ENCODE measurements at regions not wholly inside any gene's neighbourhood (a gene's known extent, or its start where the extent isn't known, plus 50 kb on each side); places are given as distances from the start of the nearest gene placed in this dataset.

DNA sequence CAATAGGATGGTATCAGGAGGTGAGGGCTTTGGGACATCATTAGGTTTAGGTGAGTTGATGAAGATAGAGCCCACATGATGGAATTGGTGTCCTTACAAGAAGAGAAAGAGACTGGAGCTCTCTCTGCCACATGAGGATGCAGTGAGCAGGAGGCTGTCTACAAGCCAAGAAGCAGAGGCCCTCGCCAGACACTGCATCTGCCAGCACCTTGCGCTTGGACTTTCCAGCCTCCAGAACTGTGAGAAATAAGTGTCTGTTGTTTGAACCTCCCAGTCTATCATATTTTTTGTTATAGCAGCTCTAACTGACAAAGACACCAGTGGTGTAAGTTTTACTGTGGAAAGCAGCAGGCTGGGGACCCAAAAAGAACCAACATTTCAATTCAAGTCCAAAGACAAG, 571.1 kb upstream of the ID2 start:
- H3K9me3 ChIP-seq (ENCODE audit: control insufficient read depth in 2 of 2, low read length in 2 of 2): no peaks in the 10 kb centered on the region
- H3K4me3 ChIP-seq (ENCODE audit: low read length in 2 of 2): no peak overlapping the region
- H3K9ac ChIP-seq (ENCODE audit: low read depth in 1 of 2, low read length in 2 of 2): no peak overlapping the region
- H3K4me1 ChIP-seq (ENCODE audit: control insufficient read depth in 2 of 2, insufficient read depth in 2 of 2, low read length in 2 of 2): no peaks in the 10 kb centered on the region
- H3K27me3 ChIP-seq (ENCODE audit: control insufficient read depth in 2 of 2, insufficient read depth in 2 of 2, low read length in 2 of 2): no peaks in the 10 kb centered on the region
- no peaks in the 10 kb centered on the region for H3K36me3 ChIP-seq (ENCODE audit: control insufficient read depth in 2 of 2, insufficient read depth in 2 of 2, low read length in 2 of 2)
- H3K27ac ChIP-seq (ENCODE audit: low read depth in 2 of 2, low read length in 2 of 2): no peak overlapping the region

DNA sequence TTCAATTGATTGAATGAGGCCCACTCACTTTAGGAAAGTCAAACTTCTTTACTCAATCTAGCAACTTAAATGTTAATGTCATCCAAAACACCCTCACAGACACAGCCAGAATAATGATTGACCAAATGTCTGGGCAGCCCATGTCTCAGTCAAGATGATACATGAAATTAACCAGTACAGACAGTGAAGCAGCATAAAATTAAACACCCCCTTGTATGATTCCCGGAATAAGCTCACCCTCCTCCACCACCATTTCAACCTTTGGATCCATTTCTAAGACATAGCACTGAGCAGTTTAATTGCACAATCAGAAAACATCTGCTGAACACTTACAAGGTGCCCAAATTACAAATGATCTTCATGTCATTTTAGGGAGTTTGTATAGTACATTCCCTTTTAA, 570.7 kb upstream of the ID2 start:
- H3K27ac ChIP-seq (ENCODE audit: low read depth in 2 of 2, low read length in 2 of 2): no peak overlapping the region
- H3K27me3 ChIP-seq (ENCODE audit: control insufficient read depth in 2 of 2, insufficient read depth in 2 of 2, low read length in 2 of 2): no peaks in the 10 kb centered on the region
- no peak overlapping the region for H3K4me3 ChIP-seq (ENCODE audit: low read length in 2 of 2)
- no peaks in the 10 kb centered on the region for H3K36me3 ChIP-seq (ENCODE audit: control insufficient read depth in 2 of 2, insufficient read depth in 2 of 2, low read length in 2 of 2)
- no peak overlapping the region for H3K9ac ChIP-seq (ENCODE audit: low read depth in 1 of 2, low read length in 2 of 2)
- H3K4me1 ChIP-seq (ENCODE audit: control insufficient read depth in 2 of 2, insufficient read depth in 2 of 2, low read length in 2 of 2): no peaks in the 10 kb centered on the region
- no peaks in the 10 kb centered on the region for H3K9me3 ChIP-seq (ENCODE audit: control insufficient read depth in 2 of 2, low read length in 2 of 2)

DNA sequence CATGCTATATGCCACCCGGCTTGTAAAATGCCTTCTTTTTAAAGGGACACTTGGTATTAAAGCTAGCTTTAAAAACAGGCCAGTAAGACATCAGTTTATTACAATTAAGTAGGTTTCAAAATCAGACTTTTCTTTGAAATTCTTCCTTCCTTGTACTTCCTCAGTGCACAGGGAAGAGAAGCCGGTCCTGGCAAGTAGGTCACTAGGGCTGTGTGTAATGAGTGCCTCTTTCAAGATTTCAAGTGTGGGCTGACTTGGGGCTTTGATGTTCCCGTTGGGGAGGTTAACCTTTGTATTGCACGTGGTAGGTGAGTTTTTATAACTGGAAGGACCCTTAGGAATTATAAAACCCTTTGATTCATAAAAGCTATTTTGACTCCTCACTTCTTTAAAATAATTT, 566.4 kb upstream of the ID2 start:
- Histone ChIP-seq H3K4me1 (ENCODE audit: control insufficient read depth in 2 of 2, insufficient read depth in 2 of 2, low read length in 2 of 2) (peaks cover 14 to 21% of the 10 kb centered on the region in 2 donors), H3K27ac (ENCODE audit: low read depth in 2 of 2, low read length in 2 of 2) (no peak overlapping the region), H3K4me3 (ENCODE audit: low read length in 2 of 2) (no peak overlapping the region), H3K9ac (ENCODE audit: low read depth in 1 of 2, low read length in 2 of 2) (no peak overlapping the region), H3K36me3 (ENCODE audit: control insufficient read depth in 2 of 2, insufficient read depth in 2 of 2, low read length in 2 of 2) (no peaks in the 10 kb centered on the region), H3K27me3 (ENCODE audit: control insufficient read depth in 2 of 2, insufficient read depth in 2 of 2, low read length in 2 of 2) (no peaks in the 10 kb centered on the region), H3K9me3 (ENCODE audit: control insufficient read depth in 2 of 2, low read length in 2 of 2) (no peaks in the 10 kb centered on the region)

DNA sequence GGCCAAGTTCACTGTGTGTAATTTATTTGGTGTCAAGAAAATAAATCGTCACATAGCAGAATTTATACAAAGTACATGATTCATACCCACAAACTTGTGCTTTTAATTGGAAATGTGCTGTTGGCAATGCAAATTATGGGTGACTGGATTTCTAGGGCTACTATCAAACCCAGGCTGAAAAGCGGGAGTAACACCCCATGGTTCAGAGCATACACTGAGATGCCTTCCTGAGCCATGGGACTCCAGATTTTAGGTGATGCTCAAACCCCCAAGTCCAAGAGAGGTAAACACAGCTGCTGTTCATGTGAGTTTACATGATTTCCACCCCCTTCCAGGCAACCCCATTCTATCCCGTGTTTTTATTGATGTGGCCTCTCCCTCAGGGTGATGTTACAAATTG, 565.9 kb upstream of the ID2 start:
- H3K4me1 ChIP-seq (ENCODE audit: control insufficient read depth in 2 of 2, insufficient read depth in 2 of 2, low read length in 2 of 2): peaks cover 16 to 21% of the 10 kb centered on the region in 2 donors
- H3K27ac ChIP-seq (ENCODE audit: low read depth in 2 of 2, low read length in 2 of 2): no peak overlapping the region
- no peaks in the 10 kb centered on the region for H3K36me3 ChIP-seq (ENCODE audit: control insufficient read depth in 2 of 2, insufficient read depth in 2 of 2, low read length in 2 of 2)
- no peak overlapping the region for H3K4me3 ChIP-seq (ENCODE audit: low read length in 2 of 2)
- H3K9ac ChIP-seq (ENCODE audit: low read depth in 1 of 2, low read length in 2 of 2): no peak overlapping the region
- no peaks in the 10 kb centered on the region for H3K27me3 ChIP-seq (ENCODE audit: control insufficient read depth in 2 of 2, insufficient read depth in 2 of 2, low read length in 2 of 2)
- no peaks in the 10 kb centered on the region for H3K9me3 ChIP-seq (ENCODE audit: control insufficient read depth in 2 of 2, low read length in 2 of 2)

DNA sequence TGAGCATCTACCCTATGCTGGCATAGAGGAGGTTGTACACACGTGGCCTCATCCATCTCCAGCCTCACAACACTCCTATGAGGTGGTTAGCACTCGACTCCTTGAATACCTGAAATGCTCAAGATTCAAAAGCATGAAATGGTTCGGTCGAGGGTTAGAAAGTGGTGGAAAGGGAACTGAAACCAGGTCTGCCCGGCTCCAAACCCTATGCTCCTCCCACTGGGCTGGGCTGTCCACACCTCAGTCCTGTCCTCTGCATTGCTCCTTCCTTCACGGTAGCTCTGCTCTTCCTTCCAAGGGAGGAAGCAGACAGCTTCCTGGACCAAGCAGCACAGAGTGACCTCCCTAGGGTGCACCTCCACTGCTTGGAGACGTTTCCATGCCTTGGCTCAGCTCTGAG, 565.2 kb upstream of the ID2 start:
- Histone ChIP-seq H3K36me3 (ENCODE audit: control insufficient read depth in 2 of 2, insufficient read depth in 2 of 2, low read length in 2 of 2) (no peaks in the 10 kb centered on the region), H3K4me3 (ENCODE audit: low read length in 2 of 2) (no peak overlapping the region), H3K9ac (ENCODE audit: low read depth in 1 of 2, low read length in 2 of 2) (no peak overlapping the region), H3K9me3 (ENCODE audit: control insufficient read depth in 2 of 2, low read length in 2 of 2) (no peaks in the 10 kb centered on the region), H3K27me3 (ENCODE audit: control insufficient read depth in 2 of 2, insufficient read depth in 2 of 2, low read length in 2 of 2) (no peaks in the 10 kb centered on the region), H3K27ac (ENCODE audit: low read depth in 2 of 2, low read length in 2 of 2) (no peak overlapping the region), H3K4me1 (ENCODE audit: control insufficient read depth in 2 of 2, insufficient read depth in 2 of 2, low read length in 2 of 2) (peaks cover 16 to 21% of the 10 kb centered on the region in 2 donors)

DNA sequence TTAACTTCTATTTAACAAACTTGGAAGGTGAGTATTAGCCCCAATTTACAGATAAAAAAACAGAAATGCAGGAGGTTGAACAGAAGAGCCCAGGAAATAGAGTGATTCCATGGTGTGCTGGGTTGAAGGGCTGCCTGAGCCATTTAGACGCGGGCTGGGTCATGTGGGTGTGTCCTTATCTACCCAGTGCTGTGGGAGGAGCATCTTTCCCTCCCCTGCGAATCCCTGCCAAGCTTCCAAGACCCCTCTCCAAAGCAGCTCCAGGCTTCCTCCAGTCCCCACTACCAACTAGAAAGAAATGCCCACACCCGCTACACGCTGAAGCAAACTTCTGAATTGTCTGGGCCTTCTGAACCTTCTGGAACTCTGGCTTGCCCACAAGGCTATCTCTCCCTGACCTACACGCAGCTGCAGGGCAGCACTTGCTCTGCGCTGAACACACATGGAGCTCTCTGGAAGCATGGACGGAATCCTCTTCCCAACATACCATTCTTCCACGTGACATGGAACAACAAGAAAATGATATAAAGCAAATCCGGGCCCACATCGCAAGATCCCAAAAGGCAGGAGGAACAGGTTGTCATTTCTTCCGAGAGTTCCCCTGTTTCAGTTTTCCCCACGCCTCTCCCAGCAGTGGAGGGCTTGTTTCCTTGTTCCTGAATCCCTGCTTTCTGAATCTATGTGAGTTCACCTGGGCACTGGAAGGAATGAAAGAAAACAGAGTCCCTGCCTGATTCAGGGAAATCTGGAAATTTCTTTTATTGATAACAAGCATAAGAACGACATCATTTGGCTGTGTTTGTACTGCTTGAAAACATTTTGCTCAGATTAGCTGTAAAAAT, 562.7 kb upstream of the ID2 start:
- peaks cover 16 to 21% of the 10 kb centered on the region in 2 donors for H3K4me1 ChIP-seq (ENCODE audit: control insufficient read depth in 2 of 2, insufficient read depth in 2 of 2, low read length in 2 of 2)
- peak overlapping the region; percentile 41 to 57 for H3K9ac ChIP-seq (ENCODE audit: low read depth in 1 of 2, low read length in 2 of 2)
- peak overlapping the region; percentile 84 to 91 for H3K27ac ChIP-seq (ENCODE audit: low read depth in 2 of 2, low read length in 2 of 2)
- H3K36me3 ChIP-seq (ENCODE audit: control insufficient read depth in 2 of 2, insufficient read depth in 2 of 2, low read length in 2 of 2): no peaks in the 10 kb centered on the region
- peak overlapping the region; percentile 31 to 37 for H3K4me3 ChIP-seq (ENCODE audit: low read length in 2 of 2)
- H3K9me3 ChIP-seq (ENCODE audit: control insufficient read depth in 2 of 2, low read length in 2 of 2): no peaks in the 10 kb centered on the region
- H3K27me3 ChIP-seq (ENCODE audit: control insufficient read depth in 2 of 2, insufficient read depth in 2 of 2, low read length in 2 of 2): no peaks in the 10 kb centered on the region

DNA sequence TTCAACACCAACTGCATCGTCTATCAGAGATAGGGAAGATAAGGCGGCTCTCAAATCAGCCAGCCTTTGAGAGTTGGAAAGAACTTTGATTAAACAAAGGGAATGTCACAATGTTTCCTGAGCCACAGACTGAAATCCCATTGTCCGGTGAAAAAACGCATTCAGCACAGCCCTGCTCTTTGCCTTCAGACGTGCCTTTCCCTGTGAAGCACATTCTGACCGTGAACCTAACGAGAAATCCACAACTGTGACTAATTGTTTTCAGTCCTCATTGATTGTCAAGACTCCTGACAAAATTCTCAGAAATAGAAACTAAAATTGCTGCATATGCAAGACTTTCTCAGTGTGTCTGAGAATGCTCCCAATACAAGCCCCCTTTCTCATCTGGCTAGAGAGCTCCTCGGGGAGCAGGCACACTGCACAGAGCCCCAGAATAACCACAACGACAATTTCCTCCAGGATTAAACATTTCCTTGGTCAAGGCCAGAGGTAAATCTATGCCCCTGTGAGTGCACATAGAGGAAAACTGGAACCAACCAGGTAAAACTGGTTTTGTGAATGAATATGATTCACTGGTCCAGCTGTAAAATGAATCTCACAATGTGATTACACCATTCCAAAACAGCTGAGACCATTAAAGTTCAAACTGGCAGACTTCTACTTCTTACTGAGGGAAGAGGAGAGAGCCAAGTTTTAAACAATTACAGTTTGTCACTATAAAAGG, 561.9 kb upstream of the ID2 start:
- Histone ChIP-seq H3K36me3 (ENCODE audit: control insufficient read depth in 2 of 2, insufficient read depth in 2 of 2, low read length in 2 of 2) (no peaks in the 10 kb centered on the region), H3K9me3 (ENCODE audit: control insufficient read depth in 2 of 2, low read length in 2 of 2) (no peaks in the 10 kb centered on the region), H3K27me3 (ENCODE audit: control insufficient read depth in 2 of 2, insufficient read depth in 2 of 2, low read length in 2 of 2) (no peaks in the 10 kb centered on the region), H3K27ac (ENCODE audit: low read depth in 2 of 2, low read length in 2 of 2) (peak overlapping the region; percentile 84 to 91), H3K9ac (ENCODE audit: low read depth in 1 of 2, low read length in 2 of 2) (peak overlapping the region; percentile 41 to 57), H3K4me1 (ENCODE audit: control insufficient read depth in 2 of 2, insufficient read depth in 2 of 2, low read length in 2 of 2) (peaks cover 16 to 21% of the 10 kb centered on the region in 2 donors), H3K4me3 (ENCODE audit: low read length in 2 of 2) (peak overlapping the region; percentile 31 to 37)

DNA sequence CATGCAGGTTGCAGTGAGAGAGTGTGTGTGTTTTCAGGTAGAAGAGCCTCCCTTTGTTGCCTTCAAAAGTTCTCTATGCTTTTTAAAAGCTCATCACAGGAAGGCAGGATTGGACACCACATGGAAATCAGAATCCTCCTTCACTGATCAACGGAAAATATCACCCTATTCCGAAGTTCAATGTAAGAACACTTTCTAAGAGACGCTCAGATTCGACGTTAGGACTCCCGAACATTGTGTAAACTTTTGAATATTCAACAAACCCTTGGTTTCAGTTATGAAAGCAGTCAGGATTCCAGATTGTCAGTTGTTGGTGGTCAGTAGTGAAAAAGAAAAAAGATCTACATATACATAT, 561.4 kb upstream of the ID2 start:
- Histone ChIP-seq H3K27ac (ENCODE audit: low read depth in 2 of 2, low read length in 2 of 2) (peak overlapping the region; percentile 84 to 91), H3K9ac (ENCODE audit: low read depth in 1 of 2, low read length in 2 of 2) (peak overlapping the region in 1 of 2 donors; percentile 9)

DNA sequence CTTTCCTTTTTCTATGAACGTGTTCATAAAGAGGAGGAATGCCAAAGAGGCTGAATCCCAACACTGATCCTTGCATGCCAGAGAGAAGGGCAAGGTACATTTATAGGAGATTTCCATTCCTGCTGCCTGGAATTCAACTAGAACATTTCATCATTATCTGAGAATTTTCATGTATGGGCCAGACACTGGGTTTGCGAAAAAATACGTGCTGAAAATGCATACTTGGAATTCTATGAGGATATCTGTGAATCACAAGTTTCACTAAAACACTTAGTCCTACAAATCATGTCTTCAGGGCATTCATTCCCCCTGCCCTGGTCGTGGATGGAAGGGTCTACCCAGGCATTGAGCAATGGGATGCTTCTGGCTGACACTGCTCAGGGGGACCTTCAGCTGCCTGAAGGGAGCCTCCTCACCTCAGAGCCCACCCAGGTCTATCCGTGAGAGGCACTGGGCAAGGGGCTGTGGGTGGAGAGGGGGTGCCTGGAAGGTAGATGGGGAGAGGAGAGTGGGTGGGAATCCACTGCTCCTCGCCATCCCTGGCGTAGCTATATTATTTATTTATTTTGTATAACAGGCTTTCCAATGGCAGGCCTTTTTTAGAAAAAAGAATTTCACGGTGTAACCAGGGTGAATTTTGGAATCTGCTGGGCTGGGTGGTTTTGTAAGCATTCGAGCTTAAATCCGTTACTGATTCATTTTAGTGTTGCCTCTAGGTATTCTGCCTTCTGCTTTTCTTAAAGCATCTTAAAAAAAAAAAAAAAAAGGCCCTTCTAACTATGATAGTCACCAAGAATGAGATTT, 560.6 kb upstream of the ID2 start:
- no peak overlapping the region for H3K9ac ChIP-seq (ENCODE audit: low read depth in 1 of 2, low read length in 2 of 2)
- H3K4me1 ChIP-seq (ENCODE audit: control insufficient read depth in 2 of 2, insufficient read depth in 2 of 2, low read length in 2 of 2): peaks cover 16 to 21% of the 10 kb centered on the region in 2 donors
- H3K9me3 ChIP-seq (ENCODE audit: control insufficient read depth in 2 of 2, low read length in 2 of 2): no peaks in the 10 kb centered on the region
- no peaks in the 10 kb centered on the region for H3K27me3 ChIP-seq (ENCODE audit: control insufficient read depth in 2 of 2, insufficient read depth in 2 of 2, low read length in 2 of 2)
- H3K36me3 ChIP-seq (ENCODE audit: control insufficient read depth in 2 of 2, insufficient read depth in 2 of 2, low read length in 2 of 2): no peaks in the 10 kb centered on the region
- H3K4me3 ChIP-seq (ENCODE audit: low read length in 2 of 2): no peak overlapping the region
- H3K27ac ChIP-seq (ENCODE audit: low read depth in 2 of 2, low read length in 2 of 2): peak overlapping the region; percentile 18 to 91

More for the DNA sequence above, 561.4 kb upstream of the ID2 start:
- Histone ChIP-seq H3K9me3 (ENCODE audit: control insufficient read depth in 2 of 2, low read length in 2 of 2) (no peaks in the 10 kb centered on the region), H3K4me1 (ENCODE audit: control insufficient read depth in 2 of 2, insufficient read depth in 2 of 2, low read length in 2 of 2) (peaks cover 16 to 21% of the 10 kb centered on the region in 2 donors), H3K27me3 (ENCODE audit: control insufficient read depth in 2 of 2, insufficient read depth in 2 of 2, low read length in 2 of 2) (no peaks in the 10 kb centered on the region), H3K4me3 (ENCODE audit: low read length in 2 of 2) (peak overlapping the region; percentile 1 to 8), H3K36me3 (ENCODE audit: control insufficient read depth in 2 of 2, insufficient read depth in 2 of 2, low read length in 2 of 2) (no peaks in the 10 kb centered on the region)
